Activated naive CD4-positive, alpha-beta T cell treated with anti-CD3 and anti-CD28 coated beads, Interleukin-2, amount 50 U/mL, for 16 hours (primary cell): ENCODE measurements at regions not wholly inside any gene's neighbourhood (a gene's known extent, or its start where the extent isn't known, plus 50 kb on each side); places are given as distances from the start of the nearest gene placed in this dataset.

Experiments
- DNase-seq: peaks from one replicate; pipeline ENCODE4 v3.0.0-alpha.2; 2020

DNA sequence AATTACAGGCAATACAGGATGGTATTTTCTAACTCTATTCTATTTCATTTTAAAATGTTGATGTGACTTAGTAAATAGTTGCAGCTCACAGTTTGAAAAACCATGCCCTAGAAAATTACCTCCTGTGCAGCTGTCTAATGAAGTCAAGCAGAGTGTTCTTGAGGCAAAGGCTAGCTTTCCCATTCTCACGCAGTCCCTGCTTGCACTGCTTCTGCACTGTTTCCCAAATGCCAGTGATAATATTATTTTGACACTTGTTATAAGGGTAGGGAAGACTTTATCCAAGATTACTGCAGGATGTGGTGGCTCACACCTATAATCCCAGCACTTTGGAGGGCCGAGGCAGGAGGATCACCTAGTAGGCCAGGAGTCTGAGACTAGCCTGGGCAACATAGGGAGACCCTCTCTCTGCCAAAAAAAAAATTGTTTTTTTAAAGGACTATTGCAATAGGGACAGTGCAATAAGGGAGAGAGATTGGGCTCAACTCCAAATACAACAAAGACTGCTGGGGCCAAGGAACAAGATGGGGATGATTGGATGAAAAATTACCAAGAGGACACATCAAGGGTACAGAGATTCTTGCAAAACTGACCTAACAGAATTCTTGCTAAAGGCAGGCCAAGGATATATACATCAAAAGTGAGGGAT lies 196.1 kb downstream of the LY86 start:
- DNase-seq: no peak

DNA sequence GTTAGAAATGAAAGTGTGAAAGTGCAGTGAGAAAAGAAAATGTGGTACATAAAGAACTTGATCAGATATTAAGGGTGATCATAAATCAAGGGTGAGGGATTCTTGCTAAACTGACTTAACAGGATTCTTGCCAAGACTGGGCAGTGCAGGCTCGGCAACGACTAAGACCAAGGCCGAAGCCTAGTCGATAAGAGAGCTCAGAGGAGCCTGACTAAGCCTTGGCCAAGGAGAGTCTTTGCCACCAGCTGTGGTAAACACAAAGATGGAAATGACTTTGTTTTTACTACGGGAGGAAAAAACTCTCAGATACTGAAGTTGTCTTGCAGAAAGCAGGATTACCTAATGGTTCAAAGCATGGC lies 196.6 kb downstream of the LY86 start:
- no peak for DNase-seq

GRCh38 chr6:6788394-6789032 lies 200.0 kb downstream of the LY86 start:
- DNase-seq: peak; percentile 26

GRCh38 chr6:6790393-6790792 lies 201.9 kb downstream of the LY86 start:
- DNase-seq: no peak

- no peak for DNase-seq
Measured at GRCh38 chr6:6790891-6791290, 202.4 kb downstream of the LY86 start.

- DNase-seq: no peak
Measured at GRCh38 chr6:6793388-6794250, 205.1 kb downstream of the LY86 start.

GRCh38 chr6:6795393-6795792 lies 206.9 kb downstream of the LY86 start:
- DNase-seq: no peak

DNA sequence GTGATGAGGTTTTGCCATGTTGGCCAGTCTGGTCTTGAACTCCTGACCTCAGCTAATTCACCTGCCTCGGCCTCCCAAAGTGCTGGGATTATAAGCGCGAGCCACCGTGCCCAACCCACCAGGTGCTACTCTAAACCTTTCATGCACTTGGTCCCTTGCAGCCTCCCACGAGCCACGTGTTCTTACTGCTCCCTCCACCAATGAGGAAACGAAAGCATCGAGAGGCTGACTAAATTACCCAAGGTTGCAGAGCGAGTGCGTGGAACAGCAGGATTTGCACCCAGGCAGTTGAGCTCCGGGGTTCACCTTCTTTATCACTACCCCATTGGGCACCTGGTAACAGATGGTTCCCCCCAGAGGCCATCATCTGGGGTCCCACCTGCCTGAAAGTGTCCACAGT lies 208.3 kb downstream of the LY86 start:
- DNase-seq: no peak

- no peak for DNase-seq
Measured at GRCh38 chr6:6798448-6798860, 209.9 kb downstream of the LY86 start.

GRCh38 chr6:6801005-6801335 lies 212.4 kb downstream of the LY86 start:
- DNase-seq: no peak

DNA sequence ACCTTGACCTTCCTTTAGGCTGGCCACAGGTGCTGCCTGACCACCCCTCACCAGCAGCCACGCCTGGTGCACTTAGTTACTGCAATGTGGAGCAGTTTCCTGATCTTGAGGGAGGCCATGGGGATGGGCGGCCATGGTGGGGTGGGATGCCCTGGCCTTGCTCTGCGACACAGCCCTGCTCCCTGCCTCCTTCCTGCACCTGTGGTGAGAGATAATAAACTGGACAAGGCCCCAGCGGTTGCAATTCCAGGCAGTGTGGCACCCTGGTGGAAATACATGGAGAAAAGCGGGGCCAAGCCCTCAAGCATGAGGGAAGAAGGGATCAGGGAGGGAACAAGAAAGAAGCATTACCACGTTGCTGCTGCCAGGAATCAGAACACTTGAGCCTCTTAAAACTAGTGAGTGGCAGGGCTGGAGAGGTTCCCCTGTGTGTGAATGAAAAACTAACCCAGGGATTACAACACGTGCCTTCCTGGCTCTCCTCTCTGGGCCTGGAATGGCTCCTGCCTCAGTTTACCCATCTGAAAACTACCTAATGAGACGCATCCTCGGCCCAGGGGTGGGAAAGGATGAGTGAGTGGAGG lies 213.2 kb downstream of the LY86 start:
- no peak for DNase-seq

GRCh38 chr6:6803180-6803977 lies 214.9 kb downstream of the LY86 start:
- no peak for DNase-seq

- DNase-seq: no peak
Measured at GRCh38 chr6:6804843-6805615, 216.5 kb downstream of the LY86 start.

GRCh38 chr6:6806844-6807518 lies 218.5 kb downstream of the LY86 start:
- no peak for DNase-seq

- DNase-seq: no peak
Measured at GRCh38 chr6:6808343-6808742, 219.8 kb downstream of the LY86 start.

GRCh38 chr6:6808915-6809314 lies 220.4 kb downstream of the LY86 start:
- DNase-seq: no peak

DNA sequence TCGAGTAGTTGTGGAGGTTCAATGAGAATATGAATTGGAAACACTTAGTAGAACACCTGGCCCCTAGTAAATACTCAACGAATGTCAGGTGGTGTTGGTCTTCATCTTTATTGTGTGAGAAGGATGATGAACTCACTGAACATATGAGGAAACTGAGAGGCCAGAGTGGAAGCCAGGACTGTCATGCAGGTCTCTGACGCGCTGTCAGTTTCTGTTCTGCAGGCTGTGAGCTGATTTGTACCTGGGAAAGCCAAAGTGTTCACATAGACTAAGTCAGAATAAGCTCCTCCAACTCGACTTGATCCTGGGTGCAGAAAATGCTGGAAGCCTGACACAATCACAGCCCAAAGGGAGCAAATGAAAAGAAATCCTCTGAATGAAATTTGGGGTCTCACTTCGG lies 222.2 kb downstream of the LY86 start:
- DNase-seq: no peak

DNA sequence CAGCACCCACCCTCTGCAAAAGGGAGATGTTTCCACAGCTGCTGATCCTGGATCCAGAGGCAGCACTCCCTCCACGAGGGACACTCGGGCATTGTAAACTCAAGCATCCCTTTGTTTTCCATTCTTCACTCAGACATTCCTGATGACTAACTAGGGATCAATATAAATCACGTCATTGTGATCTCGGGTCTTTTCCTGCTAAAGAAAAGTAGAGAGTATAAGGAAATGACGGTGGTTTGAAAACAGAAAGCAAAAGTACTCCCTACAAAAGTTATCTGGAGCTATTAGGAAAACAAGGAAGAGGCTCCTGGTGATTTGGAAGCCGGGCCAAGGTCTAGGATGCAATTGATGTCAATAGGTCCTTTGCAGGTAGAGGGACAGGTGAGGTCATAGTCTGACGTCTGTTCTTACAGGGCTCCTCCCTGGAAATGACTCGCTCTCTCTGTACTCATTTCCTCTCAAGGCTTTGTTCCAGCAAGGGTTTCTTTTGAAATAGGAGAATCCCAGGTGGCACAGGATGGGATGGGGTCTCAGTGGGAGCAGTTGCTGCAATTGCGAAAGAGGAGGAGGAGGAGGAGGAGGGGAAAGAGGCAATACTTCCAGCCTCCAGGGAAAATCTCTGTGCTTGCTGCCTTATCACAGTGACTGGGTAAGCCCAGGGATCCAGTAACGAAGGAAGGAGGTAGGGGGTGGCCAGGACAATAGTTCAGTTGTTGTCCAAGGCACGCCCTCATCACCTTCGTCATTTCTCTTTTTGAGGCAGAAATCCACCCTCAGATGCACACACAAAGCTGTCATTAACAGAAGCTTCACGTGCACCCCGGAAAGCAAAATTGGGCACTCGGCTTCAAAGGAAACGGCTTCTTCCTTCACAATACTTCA lies 222.8 kb downstream of the LY86 start:
- no peak for DNase-seq

GRCh38 chr6:6812427-6812826 lies 223.9 kb downstream of the LY86 start:
- DNase-seq: no peak

DNA sequence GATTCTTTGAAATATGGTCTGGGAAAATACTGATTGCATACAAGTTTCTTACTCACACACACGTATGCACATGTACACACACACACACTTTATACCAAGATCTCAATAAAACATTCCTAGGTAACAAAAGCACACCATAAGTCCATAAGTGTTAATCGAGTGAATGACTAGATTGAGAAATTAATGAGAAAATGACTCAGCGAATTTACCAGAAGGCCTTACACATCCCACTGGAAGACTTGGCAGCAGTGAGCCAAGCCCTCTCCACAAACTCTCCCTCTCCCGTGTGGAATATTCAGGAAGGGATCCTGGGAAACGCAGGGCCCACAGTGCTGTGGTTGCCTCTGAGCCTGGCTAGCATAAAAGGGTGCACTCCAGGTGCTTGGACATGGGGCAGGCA lies 227.2 kb downstream of the LY86 start:
- DNase-seq: no peak

DNA sequence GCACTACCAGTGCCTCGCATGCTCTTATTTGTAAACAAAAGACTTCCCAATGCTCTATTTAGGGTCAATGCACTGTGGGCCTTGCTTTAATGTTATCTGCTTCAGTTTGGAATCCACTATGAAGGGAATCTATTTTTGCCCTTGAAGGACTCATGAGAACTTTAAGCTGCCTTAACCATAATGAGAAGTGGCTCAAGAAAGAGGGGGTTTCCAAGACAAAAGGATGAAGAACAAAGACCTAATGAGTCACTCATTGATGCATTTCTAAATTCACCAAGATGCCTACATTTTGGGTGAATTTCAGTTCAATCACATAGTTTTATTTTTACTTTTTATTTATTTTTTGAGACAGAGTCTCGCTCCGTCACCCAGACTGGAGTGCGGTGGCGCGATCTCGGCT lies 228.2 kb downstream of the LY86 start:
- DNase-seq: no peak
